H1 (cell line): ENCODE measurements at regions not wholly inside any gene's neighbourhood (a gene's known extent, or its start where the extent isn't known, plus 50 kb on each side); places are given as distances from the start of the nearest gene placed in this dataset.

Source experiments
- CTCF ChIP-seq, 3 experiments: IDR thresholded peaks; 1 replicate in 2 of 3; 2 replicates in 1 of 3; pipeline versions ENCODE4 v1.5.1 to v1.6.1; 2011; ENCODE audit warnings: low read length in 3 of 3, mild to moderate bottlenecking in 3 of 3, inconsistent platforms in 2 of 3, low read depth in 1 of 3, moderate library complexity in 1 of 3; ENCODE audit not compliant: insufficient read depth in 1 of 3; ENCODE audit errors: control extremely low read depth in 1 of 3
- E2F6 ChIP-seq: IDR thresholded peaks from 2 replicates; pipeline ENCODE4 v1.6.1; 2012; ENCODE audit warnings: inconsistent platforms
- HDAC2 ChIP-seq, 2 experiments: fragments of 300-600 bp in 1 of 2; sonication (generic) in 1 of 2; IDR thresholded peaks; 2 replicates each; pipeline ENCODE4 v1.6.1; 2011 to 2012; ENCODE audit warnings: low read depth in 2 of 2, low read length in 2 of 2, mild to moderate bottlenecking in 2 of 2, moderate library complexity in 2 of 2, borderline replicate concordance in 1 of 2, inconsistent platforms in 1 of 2
- POU5F1 ChIP-seq: IDR thresholded peaks from 2 replicates; pipeline ENCODE4 v1.6.1; 2011; ENCODE audit warnings: low read depth, mild to moderate bottlenecking, low read length, moderate library complexity
- RNF2 ChIP-seq: fragments of 200-900, 300-1000 bp; sonication (generic); IDR thresholded peaks from 2 replicates; pipeline ENCODE4 v1.7.1; 2016; ENCODE audit warnings: borderline replicate concordance, low read depth, mild to moderate bottlenecking, antibody characterized with exemption, low read length; ENCODE audit not compliant: poor library complexity, severe bottlenecking; ENCODE audit errors: missing control alignments
- SAP30 ChIP-seq: fragments of 300-600 bp; sonication (generic); IDR thresholded peaks from 2 replicates; pipeline ENCODE4 v1.7.1; 2012; ENCODE audit warnings: low read length, moderate library complexity, mild to moderate bottlenecking, inconsistent platforms; ENCODE audit not compliant: insufficient read depth, insufficient replicate concordance
- ZNF274 ChIP-seq: IDR thresholded peaks from 2 replicates; pipeline ENCODE4 v1.7.0; 2012; ENCODE audit warnings: low read length, borderline replicate concordance; ENCODE audit errors: extremely low read depth

DNA sequence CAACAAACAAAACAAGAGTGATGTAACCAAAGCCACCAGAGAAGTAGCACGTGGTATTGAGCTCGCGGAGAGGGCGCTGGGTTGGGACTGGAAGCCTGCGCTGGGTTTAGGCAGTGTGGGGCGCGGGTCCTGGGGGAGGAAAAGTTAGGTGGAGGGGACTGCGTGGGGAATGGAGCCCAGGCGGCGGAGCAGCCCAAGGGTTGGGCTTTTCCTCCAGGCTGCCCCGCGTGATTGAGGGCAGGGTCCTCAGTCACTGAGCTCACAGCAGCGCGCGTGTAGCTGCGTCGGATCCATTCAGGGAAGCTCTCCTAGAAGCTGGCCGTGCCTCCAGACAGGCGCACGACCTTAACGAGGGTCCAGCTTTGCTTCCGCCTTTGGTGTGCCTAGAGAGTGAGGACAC is 357.4 kb downstream of the GALR1 start (continued):
- TF ChIP-seq CTCF (IDR thresholded peaks at IDR 0.05; ENCODE audit: control extremely low read depth in 1 of 3, insufficient read depth in 1 of 3, low read depth in 1 of 3, low read length in 3 of 3): no peak
- TF ChIP-seq POU5F1: no peak
- no peak for TF ChIP-seq SAP30
- no peak for TF ChIP-seq ZNF274
- TF ChIP-seq HDAC2 (IDR thresholded peaks at IDR 0.05; ENCODE audit: borderline replicate concordance in 1 of 2, low read depth in 2 of 2, low read length in 2 of 2): no peak
- no peak for TF ChIP-seq RNF2
- TF ChIP-seq E2F6: no peak
- TF ChIP-seq, all 59 proteins: peak for 0
